GM06990 (cell line): ENCODE measurements at regions not wholly inside any gene's neighbourhood (a gene's known extent, or its start where the extent isn't known, plus 50 kb on each side); places are given as distances from the start of the nearest gene placed in this dataset.

Source experiments
- DNase-seq: peaks from one replicate; pipeline ENCODE4 v3.0.0-alpha.2; 2011; ENCODE audit not compliant: insufficient read length; ENCODE audit errors: extremely low read depth
- H3K27me3 ChIP-seq: replicated peaks from 2 replicates; pipeline ENCODE4 v1.6.0; 2011; ENCODE audit warnings: low read length; ENCODE audit not compliant: control insufficient read depth, insufficient read depth
- H3K36me3 ChIP-seq: 2 replicates; pipeline ENCODE4 v1.5.1; 2011; ENCODE audit warnings: low read length; ENCODE audit not compliant: control insufficient read depth, insufficient read depth
- H3K4me3 ChIP-seq: replicated peaks from 2 replicates; pipeline ENCODE4 v1.5.1; 2011; ENCODE audit warnings: low read depth, mild to moderate bottlenecking, control low read depth, low read length
- CTCF ChIP-seq: IDR thresholded peaks from 2 replicates; pipeline ENCODE4 v1.5.1; 2011; ENCODE audit warnings: low read length, control low read depth, mild to moderate bottlenecking, inconsistent platforms; ENCODE audit not compliant: insufficient read depth, poor library complexity, severe bottlenecking

GRCh38 chr4:174062831-174063230, 220.6 kb downstream of the FBXO8 start:
- no peaks in the 10 kb centered on the region for H3K36me3 ChIP-seq
- TF ChIP-seq CTCF, result no peak
- no peak for DNase-seq
- no peak overlapping the region for H3K4me3 ChIP-seq
- H3K27me3 ChIP-seq, result no peaks in the 10 kb centered on the region; the same call in 1 of the 2 replicates

- H3K4me3 ChIP-seq, result no peak overlapping the region
- DNase-seq, result no peak
- TF ChIP-seq CTCF, result no peak
- H3K27me3 ChIP-seq, result no peaks in the 10 kb centered on the region; the same call in 1 of the 2 replicates
- no peaks in the 10 kb centered on the region for H3K36me3 ChIP-seq
Measured at GRCh38 chr4:174061026-174061425, 222.4 kb downstream of the FBXO8 start.

- DNase-seq, result no peak
- Histone ChIP-seq H3K4me3 (no peak overlapping the region), H3K36me3 (no peaks in the 10 kb centered on the region), H3K27me3 (no peaks in the 10 kb centered on the region; the same call in 1 of the 2 replicates)
- TF ChIP-seq CTCF, result no peak
Measured at GRCh38 chr4:174058846-174059245, 224.6 kb downstream of the FBXO8 start.

- DNase-seq, result no peak
- H3K27me3 ChIP-seq, result no peaks in the 10 kb centered on the region; the same call in 1 of the 2 replicates
- no peak overlapping the region for H3K4me3 ChIP-seq
Measured at GRCh38 chr4:174056959-174057358, 226.5 kb downstream of the FBXO8 start.

GRCh38 chr4:174055344-174055743, 228.1 kb downstream of the FBXO8 start:
- no peak overlapping the region for H3K4me3 ChIP-seq
- no peaks in the 10 kb centered on the region for H3K27me3 ChIP-seq
- no peak for DNase-seq
- no peak for TF ChIP-seq CTCF
- no peaks in the 10 kb centered on the region for H3K36me3 ChIP-seq

More at GRCh38 chr4:174056959-174057358, 226.5 kb downstream of the FBXO8 start:
- no peak for TF ChIP-seq CTCF
- no peaks in the 10 kb centered on the region for H3K36me3 ChIP-seq

GRCh38 chr4:174053895-174054294, 229.6 kb downstream of the FBXO8 start:
- Histone ChIP-seq H3K4me3 (no peak overlapping the region), H3K36me3 (no peaks in the 10 kb centered on the region), H3K27me3 (no peaks in the 10 kb centered on the region)
- no peak for TF ChIP-seq CTCF
- no peak for DNase-seq
